NB4 (cell line): ENCODE measurements at regions not wholly inside any gene's neighbourhood (a gene's known extent, or its start where the extent isn't known, plus 50 kb on each side); places are given as distances from the start of the nearest gene placed in this dataset.
A peak's percentile ranks its signal among the peaks of the same experiment; 100 is the strongest.
"Not testable (repeated sequence)": the region's sequence is repeated elsewhere in the genome, so short reads cannot be mapped to it uniquely, and the experiment has no call there.

Experiments used
- DNase-seq: peaks from one replicate; pipeline ENCODE4 v3.0.0; 2010; ENCODE audit warnings: low read depth
- H3K4me3 ChIP-seq: one replicate; pipeline ENCODE4 v1.5.1; 2011; ENCODE audit warnings: mild to moderate bottlenecking, low read depth, low read length, moderate library complexity
- MYC ChIP-seq: IDR thresholded peaks from 2 replicates; pipeline ENCODE4 v1.6.1; 2011; ENCODE audit warnings: low read depth, low read length
- POLR2A ChIP-seq: IDR thresholded peaks from 2 replicates; pipeline ENCODE4 v1.6.1; 2011; ENCODE audit warnings: mild to moderate bottlenecking; ENCODE audit not compliant: insufficient read length; ENCODE audit errors: extremely low read depth
- TF ChIP-seq, protein P1 (sequence below): IDR thresholded peaks from one replicate; pipeline ENCODE4 v1.5.1; 2012; ENCODE audit warnings: low read depth, low read length
- TF ChIP-seq, protein P2 (sequence below): IDR thresholded peaks from 2 replicates; pipeline ENCODE4 v1.6.1; 2011; ENCODE audit warnings: low read depth, low read length

DNA sequence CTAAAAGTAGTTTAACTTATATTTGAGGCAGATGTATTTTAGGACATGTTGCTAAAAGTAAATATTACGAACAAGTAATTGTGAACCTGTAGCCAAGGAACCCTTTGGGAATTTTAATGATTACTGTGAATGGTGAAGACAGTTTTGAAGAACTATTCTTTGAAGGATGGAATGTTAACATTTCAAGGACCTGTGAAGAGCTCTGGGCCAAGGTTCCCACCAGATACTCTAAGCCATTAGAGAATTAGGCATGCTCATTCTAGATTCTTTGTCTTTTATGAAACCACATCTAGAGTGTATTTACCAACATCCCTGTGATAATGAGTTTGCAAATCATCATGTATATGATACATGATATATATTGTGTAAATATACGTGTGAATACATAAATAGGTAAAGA is 99.8 kb downstream of the SEPTIN7 start:
- no peak overlapping the region for H3K4me3 ChIP-seq
- no peak for TF ChIP-seq POLR2A
- TF ChIP-seq, protein P1, sequence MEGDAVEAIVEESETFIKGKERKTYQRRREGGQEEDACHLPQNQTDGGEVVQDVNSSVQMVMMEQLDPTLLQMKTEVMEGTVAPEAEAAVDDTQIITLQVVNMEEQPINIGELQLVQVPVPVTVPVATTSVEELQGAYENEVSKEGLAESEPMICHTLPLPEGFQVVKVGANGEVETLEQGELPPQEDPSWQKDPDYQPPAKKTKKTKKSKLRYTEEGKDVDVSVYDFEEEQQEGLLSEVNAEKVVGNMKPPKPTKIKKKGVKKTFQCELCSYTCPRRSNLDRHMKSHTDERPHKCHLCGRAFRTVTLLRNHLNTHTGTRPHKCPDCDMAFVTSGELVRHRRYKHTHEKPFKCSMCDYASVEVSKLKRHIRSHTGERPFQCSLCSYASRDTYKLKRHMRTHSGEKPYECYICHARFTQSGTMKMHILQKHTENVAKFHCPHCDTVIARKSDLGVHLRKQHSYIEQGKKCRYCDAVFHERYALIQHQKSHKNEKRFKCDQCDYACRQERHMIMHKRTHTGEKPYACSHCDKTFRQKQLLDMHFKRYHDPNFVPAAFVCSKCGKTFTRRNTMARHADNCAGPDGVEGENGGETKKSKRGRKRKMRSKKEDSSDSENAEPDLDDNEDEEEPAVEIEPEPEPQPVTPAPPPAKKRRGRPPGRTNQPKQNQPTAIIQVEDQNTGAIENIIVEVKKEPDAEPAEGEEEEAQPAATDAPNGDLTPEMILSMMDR, result no peak
- no peak for TF ChIP-seq MYC
- TF ChIP-seq, protein P2, sequence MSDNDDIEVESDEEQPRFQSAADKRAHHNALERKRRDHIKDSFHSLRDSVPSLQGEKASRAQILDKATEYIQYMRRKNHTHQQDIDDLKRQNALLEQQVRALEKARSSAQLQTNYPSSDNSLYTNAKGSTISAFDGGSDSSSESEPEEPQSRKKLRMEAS, result no peak
- no peak for DNase-seq

DNA sequence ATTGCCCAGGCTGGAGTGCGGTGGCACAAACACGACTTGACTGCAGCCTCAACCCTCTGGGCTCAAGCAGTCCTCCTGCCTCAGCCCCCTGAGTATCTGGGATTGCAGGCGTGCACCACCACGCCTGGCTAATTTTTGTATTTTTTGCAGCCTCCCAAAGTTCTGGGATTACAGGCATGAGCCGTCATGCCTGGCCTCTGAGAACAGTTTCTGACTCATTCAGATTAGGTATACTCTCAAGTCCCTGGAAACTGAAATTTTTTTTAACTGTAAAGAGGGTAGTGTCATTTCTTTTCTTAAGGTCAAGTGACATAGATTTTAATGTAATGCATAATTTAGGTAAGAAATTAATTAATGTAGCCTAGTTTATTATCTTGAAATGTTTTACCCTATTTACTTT is 104.7 kb downstream of the SEPTIN7 start:
- TF ChIP-seq, protein P1, result no peak
- TF ChIP-seq POLR2A (no peak), MYC (no peak)
- TF ChIP-seq, protein P2, result no peak
- no peak overlapping the region for H3K4me3 ChIP-seq
- no peak for DNase-seq

DNA sequence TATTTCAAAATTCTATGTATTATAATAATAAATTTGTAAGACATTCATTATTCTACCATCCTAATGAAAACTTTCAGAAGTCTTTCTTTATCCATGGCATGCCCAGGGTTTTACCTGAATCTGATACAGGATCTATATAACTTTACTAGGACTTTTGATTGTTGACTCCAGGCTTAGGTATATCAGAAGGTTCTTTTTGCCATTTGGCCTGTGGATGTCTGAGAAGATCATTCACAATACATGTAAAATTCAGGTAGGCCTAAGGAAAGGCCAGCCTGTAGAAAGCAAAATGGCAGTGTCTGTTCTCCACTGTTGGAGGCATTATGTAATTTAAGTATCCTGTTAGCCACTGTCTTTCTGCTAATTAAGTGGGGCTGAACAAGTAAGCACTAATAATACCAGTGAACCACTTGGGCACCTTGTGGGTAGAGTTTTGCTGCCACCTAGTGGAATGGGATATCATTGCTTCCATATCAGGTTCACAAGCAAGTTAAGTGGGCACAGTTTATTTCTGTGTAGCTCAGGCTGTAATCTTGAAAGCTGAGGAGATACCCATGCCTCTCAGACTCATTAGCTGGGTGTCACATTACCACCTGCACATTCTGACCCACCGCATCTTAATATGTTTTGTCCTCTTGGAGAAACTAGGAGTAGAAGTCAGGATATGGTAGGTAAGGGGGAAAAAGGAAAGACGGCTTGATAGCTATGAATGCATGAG is 105.5 kb downstream of the SEPTIN7 start:
- TF ChIP-seq MYC (no peak), POLR2A (no peak)
- TF ChIP-seq, protein P2, result no peak
- TF ChIP-seq, protein P1, result peak; percentile 90
- peak; percentile 91 for DNase-seq
- H3K4me3 ChIP-seq, result no peak overlapping the region

DNA sequence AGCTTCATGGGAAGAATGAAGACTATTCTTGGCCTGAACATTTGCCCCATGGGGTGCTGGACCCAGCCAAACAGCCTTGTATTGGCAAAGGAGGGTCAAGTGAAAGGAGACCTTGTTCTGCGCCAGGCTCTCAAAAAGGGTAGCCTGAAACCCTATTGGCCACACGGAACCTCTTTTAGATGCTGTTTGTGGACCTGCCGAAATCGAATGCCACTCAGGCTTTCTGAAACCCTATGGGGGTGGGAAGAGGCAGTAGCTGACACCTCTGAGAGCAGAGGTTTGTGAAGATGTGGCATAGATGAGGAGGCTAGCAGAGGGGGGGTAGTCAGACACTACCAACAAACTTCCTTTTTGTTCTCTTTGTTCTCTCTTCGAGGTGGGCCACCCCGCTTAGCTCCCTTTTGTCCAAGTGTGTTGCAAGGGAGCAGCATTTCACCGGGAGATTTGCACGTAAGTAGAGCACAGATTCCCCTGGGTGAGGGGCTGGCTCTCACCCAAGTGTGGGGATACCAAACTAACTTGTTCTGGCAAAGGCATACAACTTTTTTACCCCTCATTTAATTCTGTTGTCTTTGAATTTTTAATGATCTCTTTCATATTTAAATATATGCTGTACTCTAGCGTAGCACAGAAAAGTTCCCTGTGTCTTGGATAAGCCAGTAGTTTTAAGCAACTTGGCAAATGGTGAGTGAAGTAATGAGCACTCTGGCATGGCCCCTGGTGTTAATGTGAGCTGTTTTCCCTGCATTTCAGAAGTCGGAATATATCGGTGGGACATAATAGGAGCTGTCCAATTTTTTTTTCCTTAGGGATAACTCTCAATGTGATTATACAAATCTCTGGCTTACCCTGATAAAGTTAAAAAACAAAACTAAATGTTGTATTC is 107.7 kb downstream of the SEPTIN7 start:
- no peak overlapping the region for H3K4me3 ChIP-seq
- DNase-seq, result no peak
- TF ChIP-seq MYC, result no peak
- TF ChIP-seq, protein P1, result no peak
- TF ChIP-seq POLR2A, result no peak
- TF ChIP-seq, protein P2, result no peak

- H3K4me3 ChIP-seq, result no peak overlapping the region
- peak; percentile 76 for TF ChIP-seq MYC
- no peak for TF ChIP-seq POLR2A
- TF ChIP-seq, protein P2, result peak; percentile 82
- TF ChIP-seq, protein P1, result no peak
- DNase-seq, result peak; percentile 54
Measured at GRCh38 chr7:35909870-35910357, 109.1 kb downstream of the SEPTIN7 start.

- H3K4me3 ChIP-seq, DNase-seq: not testable (repeated sequence)
Measured at GRCh38 chr7:35910621-35911020, 109.8 kb downstream of the SEPTIN7 start.

DNA sequence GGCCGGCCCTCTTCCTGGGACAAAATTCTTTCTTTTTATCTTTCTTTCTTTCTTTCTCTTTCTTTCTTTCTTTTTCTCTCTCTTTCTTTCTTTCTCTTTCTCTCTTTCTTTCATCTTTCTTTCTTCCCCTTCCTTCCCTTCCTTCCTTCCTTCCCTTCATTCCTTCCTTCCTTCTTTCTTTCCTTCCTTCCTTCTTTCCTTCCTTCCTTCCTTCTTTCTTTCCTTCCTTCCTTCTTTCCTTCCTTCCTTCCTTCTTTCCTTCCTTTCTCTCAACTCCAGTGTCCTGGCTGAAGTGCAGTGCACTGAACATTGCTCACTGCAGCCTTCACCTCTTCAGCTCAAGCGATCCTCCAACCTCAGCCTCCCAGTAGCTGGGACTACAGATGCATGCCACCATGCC is 112.5 kb downstream of the SEPTIN7 start:
- not testable (repeated sequence) for DNase-seq, H3K4me3 ChIP-seq

DNA sequence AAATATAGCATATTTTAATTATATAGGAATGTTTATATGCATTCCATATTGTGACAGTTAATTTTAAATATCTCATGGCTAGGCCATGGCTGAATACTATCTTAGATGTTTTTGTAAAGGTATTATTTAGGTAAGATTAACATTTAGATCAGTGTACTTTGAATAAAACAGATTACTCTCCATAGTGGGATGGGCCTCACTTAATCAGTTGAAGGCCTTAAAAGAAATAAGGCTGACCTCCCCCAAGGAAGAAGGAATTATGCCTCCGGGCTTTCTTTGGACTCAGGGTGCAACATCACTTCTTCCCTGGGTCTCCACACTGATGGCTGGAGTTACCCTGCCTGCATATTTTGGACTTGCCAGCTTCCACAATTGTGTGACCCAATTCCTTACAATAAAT is 113.4 kb downstream of the SEPTIN7 start:
- H3K4me3 ChIP-seq, DNase-seq: not testable (repeated sequence)

GRCh38 chr7:35915247-35915955 is 114.5 kb downstream of the SEPTIN7 start:
- H3K4me3 ChIP-seq, result peak overlapping the region; percentile 28
- peak; percentile 46 for DNase-seq
